MM.1S (cell line): ENCODE measurements at regions not wholly inside any gene's neighbourhood (a gene's known extent, or its start where the extent isn't known, plus 50 kb on each side); places are given as distances from the start of the nearest gene placed in this dataset.

Experiments
- DNase-seq: peaks from one replicate; pipeline ENCODE4 v3.0.0-alpha.2; 2015
- H2AFZ ChIP-seq: fragments of 300-600 bp; sonication (generic); 2 replicates; pipeline ENCODE4 v1.6.0; 2016; ENCODE audit warnings: antibody characterized with exemption, low read length
- H3F3A ChIP-seq: fragments of 300-600 bp; sonication (generic); 2 replicates; pipeline ENCODE4 v1.6.1; 2016; ENCODE audit warnings: mild to moderate bottlenecking, antibody characterized with exemption, low read length, moderate library complexity, mixed read lengths; ENCODE audit not compliant: insufficient read depth
- H3K27ac ChIP-seq: fragments of 300-600 bp; sonication (generic); 2 replicates; pipeline ENCODE4 v1.5.1; 2016; ENCODE audit warnings: mild to moderate bottlenecking, low read length
- H3K27me3 ChIP-seq: fragments of 300-600 bp; sonication (generic); replicated peaks from 2 replicates; pipeline ENCODE4 v1.6.0; 2016; ENCODE audit warnings: low read length; ENCODE audit not compliant: insufficient read depth
- H3K36me3 ChIP-seq: fragments of 300-600 bp; sonication (generic); replicated peaks from 2 replicates; pipeline ENCODE4 v1.6.1; 2016; ENCODE audit warnings: mild to moderate bottlenecking, low read length, mixed read lengths; ENCODE audit not compliant: insufficient read depth
- H3K4me1 ChIP-seq: fragments of 300-600 bp; sonication (generic); 2 replicates; pipeline ENCODE4 v1.6.1; 2016; ENCODE audit warnings: low read length, mixed read lengths
- H3K4me2 ChIP-seq: fragments of 300-600 bp; sonication (generic); 2 replicates; pipeline ENCODE4 v1.6.0; 2016; ENCODE audit warnings: low read depth, low read length
- H3K4me3 ChIP-seq: fragments of 300-600 bp; sonication (generic); 2 replicates; pipeline ENCODE4 v1.5.1; 2016; ENCODE audit warnings: low read length, mixed read lengths
- H3K79me2 ChIP-seq: fragments of 300-600 bp; sonication (generic); 2 replicates; pipeline ENCODE4 v1.6.1; 2016; ENCODE audit warnings: mixed run types, low read length, mixed read lengths
- H3K9ac ChIP-seq: fragments of 300-600 bp; sonication (generic); 2 replicates; pipeline ENCODE4 v1.6.1; 2016; ENCODE audit warnings: low read length, mixed read lengths
- H3K9me2 ChIP-seq: fragments of 300-600 bp; sonication (generic); replicated peaks from 2 replicates; pipeline ENCODE4 v1.6.1; 2016; ENCODE audit warnings: mild to moderate bottlenecking, low read length, mixed read lengths; ENCODE audit not compliant: insufficient read depth
- H3K9me3 ChIP-seq: fragments of 300-600 bp; sonication (generic); replicated peaks from 2 replicates; pipeline ENCODE4 v1.6.1; 2016; ENCODE audit warnings: mild to moderate bottlenecking, low read length, mixed read lengths; ENCODE audit not compliant: insufficient read depth
- H4K20me1 ChIP-seq: fragments of 300-600 bp; sonication (generic); 2 replicates; pipeline ENCODE4 v1.6.1; 2016; ENCODE audit warnings: mild to moderate bottlenecking, low read length, moderate library complexity, mixed read lengths; ENCODE audit not compliant: insufficient read depth
- CTCF ChIP-seq: fragments of 300-600 bp; sonication (generic); IDR thresholded peaks from 2 replicates; pipeline ENCODE4 v1.5.1; 2016; ENCODE audit warnings: antibody characterized with exemption, low read length, mixed read lengths
- EZH2 ChIP-seq: fragments of 300-600 bp; sonication (generic); optimal IDR thresholded peaks from 2 replicates; pipeline ENCODE3; 2017; ENCODE audit warnings: low read depth, mild to moderate bottlenecking, antibody characterized with exemption, low read length, mixed read lengths
- EZH2phosphoT487 ChIP-seq: fragments of 300-600 bp; sonication (generic); IDR thresholded peaks from 2 replicates; pipeline ENCODE4 v1.6.1; 2018; ENCODE audit warnings: antibody characterized with exemption, low read length

GRCh38 chr14:22469538-22470303 is 119.3 kb downstream of the DAD1 start:
- Histone ChIP-seq H3F3A (no peaks in the 10 kb centered on the region), H3K4me3 (no peak overlapping the region), H4K20me1 (no peaks in the 10 kb centered on the region), H3K9me2 (no peaks in the 10 kb centered on the region), H3K9ac (no peak overlapping the region), H3K4me1 (peaks cover 8% of the 10 kb centered on the region), H3K4me2 (no peak overlapping the region), H3K36me3 (no peaks in the 10 kb centered on the region), H3K79me2 (no peaks in the 10 kb centered on the region), H3K27me3 (peaks cover 10% of the 10 kb centered on the region; the same call in 1 of the 2 replicates), H3K9me3 (no peaks in the 10 kb centered on the region), H2AFZ (no peak overlapping the region), H3K27ac (no peak overlapping the region)
- DNase-seq: no peak
- TF ChIP-seq EZH2 (no peak), EZH2phosphoT487 (no peak), CTCF (no peak)

- no peaks in the 10 kb centered on the region for H3K79me2 ChIP-seq
- TF ChIP-seq EZH2 (no peak), CTCF (no peak), EZH2phosphoT487 (no peak)
- no peak for DNase-seq
- H3K9me3 ChIP-seq: no peaks in the 10 kb centered on the region
- H3K9me2 ChIP-seq: no peaks in the 10 kb centered on the region
- no peak overlapping the region for H3K4me3 ChIP-seq
- no peaks in the 10 kb centered on the region for H3K36me3 ChIP-seq
- H3K4me1 ChIP-seq: peaks cover 16% of the 10 kb centered on the region
- H3F3A ChIP-seq: no peaks in the 10 kb centered on the region
- no peaks in the 10 kb centered on the region for H4K20me1 ChIP-seq
- H3K27ac ChIP-seq: no peak overlapping the region
- no peak overlapping the region for H3K9ac ChIP-seq
- peaks cover 10% of the 10 kb centered on the region; the same call in 1 of the 2 replicates for H3K27me3 ChIP-seq
- no peak overlapping the region for H3K4me2 ChIP-seq
- no peak overlapping the region for H2AFZ ChIP-seq
These were observed 120.2 kb downstream of the DAD1 start for GRCh38 chr14:22468830-22469229.

GRCh38 chr14:22466491-22466890 is 122.5 kb downstream of the DAD1 start:
- Histone ChIP-seq H3K36me3 (no peaks in the 10 kb centered on the region), H3K9ac (no peak overlapping the region), H3K4me2 (no peak overlapping the region), H3K4me1 (peaks cover 17% of the 10 kb centered on the region), H2AFZ (no peak overlapping the region), H3K27me3 (peaks cover 17% of the 10 kb centered on the region; the same call in 1 of the 2 replicates), H3F3A (no peaks in the 10 kb centered on the region), H3K4me3 (no peak overlapping the region), H3K79me2 (no peaks in the 10 kb centered on the region), H3K27ac (no peak overlapping the region), H3K9me3 (no peaks in the 10 kb centered on the region), H4K20me1 (no peaks in the 10 kb centered on the region), H3K9me2 (no peaks in the 10 kb centered on the region)
- TF ChIP-seq CTCF: no peak
- no peak for TF ChIP-seq EZH2
- TF ChIP-seq EZH2phosphoT487: no peak
- DNase-seq: no peak
